Right lobe of liver (tissue), 6 donors: ENCODE measurements at regions not wholly inside any gene's neighbourhood (a gene's known extent, or its start where the extent isn't known, plus 50 kb on each side); places are given as distances from the start of the nearest gene placed in this dataset.
A peak's percentile ranks its signal among the peaks of the same experiment; 100 is the strongest.

Experiments
- ATAC-seq, 4 donors: fragments of 200-7000 bp; cut with Tn5 transposase; one replicate each; pipeline ENCODE4 v1.9.1; 2020; ENCODE audit warnings: mild to moderate bottlenecking in 4 of 4, moderate library complexity in 4 of 4
- DNase-seq, 3 donors: peaks; one replicate each; pipeline ENCODE4 v3.0.0-alpha.2; 2020
- H3K27ac ChIP-seq, 3 donors: fragments of 200-600 bp; one replicate each; pipeline ENCODE4 v1.8.0; 2022
- H3K27me3 ChIP-seq, 2 donors: fragments of 200-600 bp; one replicate each; pipeline ENCODE4 v1.8.0; 2022
- H3K36me3 ChIP-seq, 4 donors: fragments of 200-600 bp; sonication (generic) in 1 of 4; one replicate each; pipeline versions ENCODE4 v1.5.1 to v1.8.0; 2017 to 2022; ENCODE audit warnings: control low read depth in 1 of 4
- H3K4me1 ChIP-seq, 4 donors: fragments of 200-600 bp; sonication (generic) in 1 of 4; one replicate each; pipeline versions ENCODE4 v1.5.1 to v1.8.0; 2017 to 2022; ENCODE audit warnings: control low read depth in 1 of 4
- H3K4me3 ChIP-seq, 3 donors: fragments of 200-600 bp; one replicate each; pipeline ENCODE4 v1.8.0; 2022
- H3K9me3 ChIP-seq, 4 donors: fragments of 200-600 bp; sonication (generic) in 1 of 4; one replicate each; pipeline versions ENCODE4 v1.5.1 to v1.8.0; 2017 to 2022; ENCODE audit warnings: control low read depth in 1 of 4
- POLR2A ChIP-seq: fragments of 450-650 bp; IDR thresholded peaks from one replicate; pipeline ENCODE4 v1.6.1; 2017; ENCODE audit warnings: antibody characterized with exemption, mild to moderate bottlenecking
- WGBS: methylation state at CpG from one replicate; pipeline ENCODE4 v1.1.6; 2018; ENCODE audit warnings: low coverage, low lambda C conversion rate; ENCODE audit not compliant: insufficient coverage; ENCODE audit errors: missing lambda C conversion rate; 5-methylcytosine and 5-hydroxymethylcytosine counted together
- intact Hi-C, 2 donors: fragments of 100-400 bp; cut with DNase I; formaldehyde crosslinking; loops; one replicate each; pipeline versions ENCODE4 v1.11.2 to v1.14.1; 2022
- TF ChIP-seq, protein P1 (sequence below), 4 donors: fragments of 200-600 bp in 3 of 4; fragments of 450-650 bp in 1 of 4; IDR thresholded peaks; one replicate each; pipeline versions ENCODE4 v1.5.1 to v1.8.0; 2016 to 2022; ENCODE audit warnings: antibody characterized with exemption in 4 of 4, mild to moderate bottlenecking in 2 of 4
- donor health status: DM: no; HTN: yes; CAD: no.
- donor health status: DM: no; HTN: no; CAD: no.
- donor health status: DM: no; HTN: no; CAD: no.
- donor health status: DM: no; HTN: yes; CAD: no.
- donor health status: DM: no; HTN: yes; CAD: no.

DNA sequence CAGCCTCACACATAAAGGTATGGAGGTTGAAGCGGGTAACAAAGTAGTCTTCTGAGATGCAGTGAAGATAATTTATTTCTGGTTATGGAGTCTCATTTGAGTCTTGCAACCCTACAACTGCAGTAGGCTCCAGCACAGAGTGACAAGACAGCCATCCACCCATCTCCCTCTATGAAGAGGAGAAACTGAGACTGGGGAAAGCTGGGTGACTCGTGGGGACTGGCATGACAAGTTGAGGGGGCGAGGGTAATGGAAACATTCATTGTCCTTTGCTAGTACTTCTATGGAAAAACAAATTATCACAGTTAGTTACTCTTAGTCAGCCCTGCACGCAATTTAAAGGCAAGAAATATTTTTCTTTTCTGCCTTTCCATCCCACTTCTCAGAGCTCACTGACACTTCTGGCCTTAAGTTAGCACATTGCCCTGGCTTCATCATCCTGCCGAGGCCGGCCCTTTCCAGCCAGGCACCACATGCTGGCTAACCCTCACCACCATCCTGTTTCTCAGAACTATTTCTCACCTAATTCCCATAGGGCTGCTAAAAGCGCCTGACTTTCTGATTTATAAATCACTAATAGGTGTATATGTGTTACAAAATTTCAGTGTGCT, 361.1 kb downstream of the ETS1 start:
- DNase-seq, result no peak
- no peak overlapping the region for H3K27ac ChIP-seq
- no peaks in the 10 kb centered on the region for H3K4me1 ChIP-seq
- H3K36me3 ChIP-seq, result no peaks in the 10 kb centered on the region
- no peaks in the 10 kb centered on the region for H3K27me3 ChIP-seq
- intact Hi-C loops, result no loop called here
- H3K4me3 ChIP-seq, result no peak overlapping the region
- H3K9me3 ChIP-seq, result no peaks in the 10 kb centered on the region
- no peak for ATAC-seq
- 80% methylated on average over 7 of the region's 7 CpGs for WGBS
- TF ChIP-seq, protein P1, sequence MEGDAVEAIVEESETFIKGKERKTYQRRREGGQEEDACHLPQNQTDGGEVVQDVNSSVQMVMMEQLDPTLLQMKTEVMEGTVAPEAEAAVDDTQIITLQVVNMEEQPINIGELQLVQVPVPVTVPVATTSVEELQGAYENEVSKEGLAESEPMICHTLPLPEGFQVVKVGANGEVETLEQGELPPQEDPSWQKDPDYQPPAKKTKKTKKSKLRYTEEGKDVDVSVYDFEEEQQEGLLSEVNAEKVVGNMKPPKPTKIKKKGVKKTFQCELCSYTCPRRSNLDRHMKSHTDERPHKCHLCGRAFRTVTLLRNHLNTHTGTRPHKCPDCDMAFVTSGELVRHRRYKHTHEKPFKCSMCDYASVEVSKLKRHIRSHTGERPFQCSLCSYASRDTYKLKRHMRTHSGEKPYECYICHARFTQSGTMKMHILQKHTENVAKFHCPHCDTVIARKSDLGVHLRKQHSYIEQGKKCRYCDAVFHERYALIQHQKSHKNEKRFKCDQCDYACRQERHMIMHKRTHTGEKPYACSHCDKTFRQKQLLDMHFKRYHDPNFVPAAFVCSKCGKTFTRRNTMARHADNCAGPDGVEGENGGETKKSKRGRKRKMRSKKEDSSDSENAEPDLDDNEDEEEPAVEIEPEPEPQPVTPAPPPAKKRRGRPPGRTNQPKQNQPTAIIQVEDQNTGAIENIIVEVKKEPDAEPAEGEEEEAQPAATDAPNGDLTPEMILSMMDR (IDR thresholded peaks at IDR 0.05), result no peak
- no peak for TF ChIP-seq POLR2A

DNA sequence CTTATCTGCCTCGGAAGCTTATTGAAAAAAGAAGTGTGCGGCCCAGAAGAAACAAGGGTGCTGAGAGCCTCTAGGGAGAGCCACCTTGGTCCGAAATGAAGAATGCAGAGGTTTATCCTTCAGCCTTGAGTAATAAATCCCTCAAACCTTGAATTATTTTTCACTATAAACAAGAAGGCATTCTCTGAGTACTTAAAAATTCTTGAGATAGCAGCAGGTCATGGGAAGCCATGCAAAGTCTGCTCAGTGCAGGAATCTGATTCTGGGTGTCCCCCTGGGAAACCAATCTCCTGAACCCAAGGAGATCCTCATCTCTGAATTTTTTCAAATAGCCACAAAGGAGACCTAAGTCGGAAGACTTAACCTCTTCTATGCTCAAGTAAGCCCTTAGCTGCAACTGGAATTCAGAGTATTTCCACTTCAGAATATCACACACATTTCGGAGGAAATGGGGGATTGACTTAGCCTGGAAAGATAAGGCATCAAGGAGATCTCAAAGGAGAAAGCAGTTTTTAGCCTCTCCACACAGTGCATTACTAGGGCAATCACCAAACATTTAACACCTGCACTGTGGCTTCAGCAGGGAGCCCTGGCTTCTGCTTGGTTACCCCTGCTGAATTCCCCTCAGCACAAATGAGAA, 365.0 kb downstream of the ETS1 start:
- Histone ChIP-seq H3K4me1 (no peaks in the 10 kb centered on the region), H3K27me3 (no peaks in the 10 kb centered on the region), H3K9me3 (no peaks in the 10 kb centered on the region), H3K27ac (no peak overlapping the region), H3K36me3 (no peaks in the 10 kb centered on the region), H3K4me3 (no peak overlapping the region)
- TF ChIP-seq POLR2A, result no peak
- TF ChIP-seq, protein P1 (IDR thresholded peaks at IDR 0.05), result no peak
- ATAC-seq (no peak), DNase-seq (no peak)
- WGBS, result 56% methylated on average over 3 of the region's 5 CpGs
- intact Hi-C loops, result no loop called here

DNA sequence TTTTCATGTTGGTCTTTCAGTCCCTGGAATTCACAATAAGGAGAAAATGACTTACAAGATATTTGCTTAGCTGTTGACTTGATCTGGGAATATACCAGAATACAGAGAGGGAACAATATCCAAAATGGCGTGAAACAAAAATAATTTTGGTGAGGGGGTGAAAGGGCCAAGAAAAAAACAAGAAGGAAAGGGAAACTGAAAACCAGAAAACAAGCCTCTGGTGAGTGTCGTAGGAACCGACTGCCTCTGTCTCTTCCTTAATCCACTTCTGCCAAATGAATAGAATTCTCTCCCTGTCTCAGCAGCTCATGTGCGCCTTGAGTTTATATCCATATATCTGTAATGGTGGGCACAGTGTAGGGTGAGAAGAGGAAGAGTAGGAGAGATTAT, 367.6 kb downstream of the ETS1 start:
- no peak for ATAC-seq
- Histone ChIP-seq H3K36me3 (no peaks in the 10 kb centered on the region), H3K27ac (no peak overlapping the region), H3K4me1 (no peaks in the 10 kb centered on the region), H3K27me3 (no peaks in the 10 kb centered on the region), H3K9me3 (no peaks in the 10 kb centered on the region), H3K4me3 (no peak overlapping the region)
- TF ChIP-seq, protein P1 (IDR thresholded peaks at IDR 0.05), result no peak
- TF ChIP-seq POLR2A, result no peak
- no peak for DNase-seq
- WGBS, result 55% methylated on average over 4 of the region's 4 CpGs
- intact Hi-C loops, result no loop called here

DNA sequence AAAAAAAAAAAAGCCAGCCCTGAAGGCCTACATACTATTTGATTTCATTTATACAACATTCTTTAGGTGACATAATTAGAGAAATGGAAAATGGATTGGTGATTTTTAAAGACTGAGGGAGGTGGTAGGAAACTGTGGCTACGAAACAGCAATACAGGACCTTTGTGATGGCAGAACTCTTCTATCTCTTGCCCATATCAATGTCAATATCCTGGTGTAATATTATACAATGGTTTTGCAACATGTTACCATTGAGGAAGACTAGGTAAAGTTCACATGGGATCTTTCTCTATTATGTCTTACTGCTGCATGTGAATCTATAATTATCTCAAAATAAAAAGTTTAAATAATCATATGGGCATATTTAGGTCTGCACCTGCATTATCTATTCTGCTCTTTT, 371.2 kb downstream of the ETS1 start:
- ATAC-seq (peak; percentile 56 to 92 (median 86)), DNase-seq (no peak)
- H3K27ac ChIP-seq, result no peak overlapping the region
- no peaks in the 10 kb centered on the region for H3K9me3 ChIP-seq
- no peaks in the 10 kb centered on the region for H3K27me3 ChIP-seq
- no peaks in the 10 kb centered on the region for H3K36me3 ChIP-seq
- TF ChIP-seq POLR2A, result no peak
- TF ChIP-seq, protein P1 (IDR thresholded peaks at IDR 0.05), result no peak
- WGBS, result 21% methylated on average over 1 of the region's 1 CpG
- H3K4me1 ChIP-seq, result no peaks in the 10 kb centered on the region
- H3K4me3 ChIP-seq, result no peak overlapping the region
- intact Hi-C loops, result no loop called here
